ENCODE measurements at regions not wholly inside any gene's neighbourhood (a gene's known extent, or its start where the extent isn't known, plus 50 kb on each side); places are given as distances from the start of the nearest gene placed in this dataset.
"Not testable (repeated sequence)": the region's sequence is repeated elsewhere in the genome, so short reads cannot be mapped to it uniquely, and the experiment has no call there.

- DNase-seq (ENCODE audit: low spot score) = no peak
Observed at GRCh38 chr13:27327633-27328032, 57.0 kb downstream of the RASL11A start.

GRCh38 chr13:27329210-27329609 lies 58.6 kb downstream of the RASL11A start:
- DNase-seq (ENCODE audit: low spot score) = no peak

GRCh38 chr13:27334774-27335435 lies 64.3 kb downstream of the RASL11A start:
- no peak for DNase-seq (ENCODE audit: low spot score)

DNA sequence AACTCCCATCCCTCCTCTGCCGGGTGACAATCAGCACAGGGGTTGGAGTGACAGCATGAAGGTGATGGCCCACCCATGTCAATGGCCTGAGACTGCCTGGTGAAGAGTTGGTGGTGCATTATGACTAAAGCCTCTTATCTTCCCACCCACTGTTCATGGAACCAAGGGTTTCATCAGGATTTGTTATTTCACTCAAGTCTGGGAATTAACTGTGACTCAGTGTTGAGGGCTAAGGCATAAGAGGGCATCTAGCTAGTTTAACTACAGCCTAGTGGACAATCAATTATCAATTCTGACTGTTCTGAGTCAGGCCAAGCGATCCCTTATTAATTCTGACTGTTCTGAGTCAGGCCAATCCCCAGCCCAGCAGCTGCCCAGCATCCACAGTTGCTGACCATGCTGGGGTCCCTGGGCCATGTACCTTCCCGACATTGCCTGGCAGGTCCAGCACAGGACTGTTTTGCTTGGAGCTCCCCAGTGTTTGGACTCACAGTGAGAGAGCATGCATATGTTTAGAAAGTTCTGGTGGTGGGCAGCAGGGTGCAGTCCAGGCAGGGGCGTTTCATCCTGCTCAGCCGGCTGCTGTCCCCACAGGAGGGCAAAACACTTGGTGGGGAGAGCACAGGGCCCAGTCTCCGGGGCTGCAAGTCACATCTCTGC lies 65.5 kb downstream of the RASL11A start:
- DNase-seq (ENCODE audit: low spot score) = no peak

DNA sequence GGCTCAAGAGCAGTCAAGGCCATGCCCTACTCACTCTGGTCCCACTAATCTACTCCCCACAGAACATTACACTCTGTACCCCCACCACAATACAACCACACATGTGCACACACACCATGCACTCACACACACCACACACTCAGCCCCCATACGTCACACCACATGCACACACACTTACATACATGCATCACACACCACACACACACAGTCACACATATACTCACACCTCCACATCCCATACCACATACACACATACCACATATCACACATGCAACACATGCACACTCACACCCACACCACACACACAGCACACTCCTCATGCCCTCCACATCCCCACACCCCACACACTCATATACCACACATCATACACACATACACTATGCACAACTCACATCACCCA lies 67.6 kb downstream of the RASL11A start:
- no peak for DNase-seq (ENCODE audit: low spot score)

DNA sequence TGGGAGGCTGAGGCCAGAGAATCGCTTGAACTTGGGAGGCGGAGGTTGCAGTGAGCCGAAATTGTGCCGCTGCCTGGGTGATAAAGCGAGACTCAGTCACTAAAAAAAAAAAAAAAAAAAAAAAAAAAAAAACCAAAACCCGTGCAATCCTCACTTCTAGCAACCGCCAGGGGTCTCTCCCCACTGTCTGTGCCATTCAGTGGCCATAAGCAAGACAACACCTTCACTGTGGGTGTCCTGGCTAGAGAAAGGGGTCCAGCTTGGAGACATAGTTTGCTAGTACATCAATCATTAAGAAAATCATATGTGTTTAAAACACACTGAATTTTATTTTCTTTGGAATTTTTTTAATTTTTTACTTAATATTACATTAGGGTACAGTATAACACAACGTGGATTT lies 68.2 kb downstream of the RASL11A start:
- DNase-seq (ENCODE audit: low spot score) = peak; percentile 47

DNA sequence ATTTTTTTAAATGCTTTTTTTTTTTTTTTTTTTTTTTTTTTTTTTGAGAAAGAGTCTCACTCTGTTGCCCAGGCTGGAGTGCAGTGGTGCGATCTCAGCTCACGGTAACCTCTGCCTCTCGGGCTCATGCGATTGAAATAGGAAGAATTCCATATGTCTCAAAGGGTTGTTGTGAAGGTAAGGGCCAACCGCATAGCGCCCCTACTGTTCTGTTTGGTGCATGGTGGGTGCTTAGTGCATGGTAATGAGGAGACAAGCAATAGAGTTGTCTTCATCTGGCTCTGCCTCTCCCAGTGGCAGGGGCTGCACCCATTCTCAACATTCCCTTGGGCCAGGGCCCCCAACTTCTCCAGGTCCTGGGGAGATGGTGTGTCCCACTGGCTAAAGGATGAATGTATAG lies 68.7 kb downstream of the RASL11A start:
- peak; percentile 63 for DNase-seq (ENCODE audit: low spot score)

- DNase-seq (ENCODE audit: low spot score) = no peak
Observed at GRCh38 chr13:27341616-27342015, 71.0 kb downstream of the RASL11A start.

- no peak for DNase-seq (ENCODE audit: low spot score)
Observed at GRCh38 chr13:27347211-27347772, 76.7 kb downstream of the RASL11A start.

DNA sequence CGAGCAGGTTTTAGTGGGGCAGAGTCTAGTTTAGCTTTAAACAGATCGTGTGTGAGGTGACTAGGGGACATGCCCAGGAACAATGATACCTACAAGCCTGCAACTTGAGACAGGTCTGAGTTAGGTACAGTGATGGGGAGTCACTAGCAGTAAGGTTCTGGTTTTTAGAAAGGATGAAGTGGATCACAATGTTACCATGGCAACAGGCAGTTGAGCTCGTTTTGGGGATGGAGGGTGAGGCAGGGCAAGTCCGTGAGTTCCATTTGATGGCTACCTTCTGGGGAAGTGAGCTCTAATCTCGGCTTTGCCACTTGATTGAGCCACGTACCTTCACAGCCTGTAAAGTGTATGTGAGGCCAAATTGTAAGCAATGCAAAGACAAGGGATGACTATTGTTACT lies 76.0 kb upstream of the GTF3A start:
- no peak for DNase-seq (ENCODE audit: low spot score)

- no peak for DNase-seq (ENCODE audit: low spot score)
Observed at GRCh38 chr13:27349458-27349857, 75.0 kb upstream of the GTF3A start.

DNA sequence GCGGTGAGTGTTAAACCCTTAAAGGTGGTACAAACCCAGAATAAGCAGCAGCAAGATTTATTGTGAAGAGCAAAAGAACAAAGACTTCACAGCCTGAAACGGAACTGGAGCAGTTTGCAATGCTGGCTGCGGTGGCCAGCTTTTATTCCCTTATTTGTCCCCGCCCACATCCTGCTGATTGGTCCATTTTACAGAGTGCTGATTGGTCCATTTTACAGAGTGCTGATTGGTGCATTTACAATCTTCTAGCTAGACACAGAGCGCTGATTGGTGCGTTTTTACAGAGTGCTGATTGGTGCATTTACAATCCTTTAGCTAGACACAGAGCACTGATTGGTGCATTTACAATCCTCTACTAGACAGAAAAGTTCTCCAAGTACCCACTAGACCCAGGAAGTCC lies 73.6 kb upstream of the GTF3A start:
- DNase-seq (ENCODE audit: low spot score) = not testable (repeated sequence)

- no peak for DNase-seq (ENCODE audit: low spot score)
Observed at GRCh38 chr13:27352698-27353097, 71.7 kb upstream of the GTF3A start.

- DNase-seq (ENCODE audit: low spot score) = no peak
Observed at GRCh38 chr13:27353166-27353583, 71.2 kb upstream of the GTF3A start.

GRCh38 chr13:27353708-27354107 lies 70.7 kb upstream of the GTF3A start:
- DNase-seq (ENCODE audit: low spot score) = no peak

DNA sequence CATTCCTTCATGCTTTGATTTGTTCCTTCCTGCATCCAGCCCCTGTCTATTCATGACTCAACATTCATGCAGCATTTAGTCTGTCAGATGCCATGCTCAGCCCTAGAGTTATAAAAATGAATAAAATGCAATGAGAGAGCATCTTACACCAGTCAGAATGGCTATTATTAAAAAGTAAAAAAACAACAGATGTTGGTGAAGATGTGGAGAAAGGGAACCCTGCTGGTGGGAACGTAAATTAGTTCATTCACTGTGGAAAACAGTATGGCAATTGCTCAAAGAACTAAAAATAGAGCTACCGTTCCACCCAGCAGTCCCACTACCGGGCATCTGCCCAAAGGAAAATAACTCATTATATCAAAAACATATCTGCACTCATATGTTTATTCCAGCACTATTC lies 70.0 kb upstream of the GTF3A start:
- no peak for DNase-seq (ENCODE audit: low spot score)

DNA sequence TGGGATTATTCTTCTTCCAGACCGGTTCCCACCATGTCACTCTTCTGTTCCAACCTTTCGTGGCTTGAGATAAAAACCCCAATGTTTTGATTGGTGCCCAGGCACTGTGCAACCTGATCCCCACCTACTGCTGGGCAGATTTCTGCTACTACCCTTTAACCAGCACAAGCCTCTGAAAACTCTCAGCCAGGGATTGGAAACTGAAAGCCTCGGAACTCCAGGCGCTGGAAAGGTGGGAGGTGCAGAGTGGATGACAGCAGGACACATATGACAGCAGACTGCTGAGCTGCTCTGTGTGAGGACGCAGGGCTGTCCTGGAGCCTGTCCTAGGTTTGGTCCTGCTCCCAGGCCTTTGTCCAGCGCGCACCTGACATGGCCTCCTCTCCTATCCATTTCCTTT lies 68.5 kb upstream of the GTF3A start:
- DNase-seq (ENCODE audit: low spot score) = no peak

- no peak for DNase-seq (ENCODE audit: low spot score)
Observed at GRCh38 chr13:27358420-27358819, 66.0 kb upstream of the GTF3A start.

DNA sequence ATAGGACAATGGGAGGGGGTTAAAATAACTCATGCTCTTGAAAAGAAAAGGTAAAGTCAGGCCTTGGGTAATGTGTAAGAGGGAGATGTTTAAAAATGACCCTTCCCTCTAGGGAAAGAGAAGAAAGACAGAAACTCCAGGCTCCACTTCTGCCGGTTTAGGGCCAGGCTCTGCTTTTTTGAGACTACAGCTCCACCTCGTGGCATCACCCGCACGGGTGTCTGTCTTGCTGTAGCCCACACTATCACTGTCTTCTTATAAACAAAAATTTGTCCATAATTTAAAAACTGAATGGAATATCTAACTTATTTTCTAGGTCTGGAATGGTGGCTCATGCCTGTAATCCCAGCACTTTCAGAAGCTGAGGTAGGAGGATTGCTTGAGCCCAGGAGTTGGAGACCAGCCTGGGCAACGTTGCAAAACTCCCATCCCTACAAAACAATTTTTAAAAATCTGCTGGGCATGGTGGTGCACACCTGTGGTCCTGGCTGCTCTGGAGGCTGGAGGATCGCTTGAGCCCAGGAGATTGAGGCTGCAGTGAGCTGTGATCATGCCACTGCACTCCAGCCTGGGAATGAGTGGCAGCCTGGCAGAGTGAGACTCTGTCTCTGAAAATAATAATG lies 65.1 kb upstream of the GTF3A start:
- DNase-seq (ENCODE audit: low spot score) = peak; percentile 50

GRCh38 chr13:27360562-27360961 lies 63.9 kb upstream of the GTF3A start:
- DNase-seq (ENCODE audit: low spot score) = no peak

GRCh38 chr13:27362064-27362751 lies 62.2 kb upstream of the GTF3A start:
- DNase-seq (ENCODE audit: low spot score) = peak; percentile 82

DNA sequence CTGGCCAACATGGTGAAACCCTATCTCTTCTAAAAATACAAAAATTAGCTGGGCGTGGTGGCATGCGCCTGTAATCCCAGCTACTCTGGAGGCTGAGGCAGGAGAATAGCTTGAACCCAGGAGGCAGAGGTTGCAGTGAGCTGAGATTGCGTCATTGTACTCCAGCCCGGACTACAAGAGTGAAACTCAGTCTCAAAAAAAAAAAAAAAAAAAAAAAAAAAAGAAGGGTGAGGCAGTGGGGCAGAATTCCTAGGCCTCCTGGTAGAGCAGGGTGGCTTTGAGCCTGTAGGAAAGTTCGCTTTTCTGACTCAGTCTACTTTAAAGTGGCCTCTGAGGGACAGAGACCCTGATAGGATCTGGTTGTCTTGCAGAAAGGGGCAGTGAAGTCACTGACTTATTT lies 60.8 kb upstream of the GTF3A start:
- DNase-seq (ENCODE audit: low spot score) = not testable (repeated sequence)

Measured in SK-N-DZ (cell line).